ENCODE measurements at regions not wholly inside any gene's neighbourhood (a gene's known extent, or its start where the extent isn't known, plus 50 kb on each side); places are given as distances from the start of the nearest gene placed in this dataset.
"Not testable (repeated sequence)": the region's sequence is repeated elsewhere in the genome, so short reads cannot be mapped to it uniquely, and the experiment has no call there.

- DNase-seq, result not testable (repeated sequence)
These were observed 50.8 kb upstream of the GRIN2B start for GRCh38 chr12:14032191-14032590.

- DNase-seq, result no peak
These were observed 62.4 kb upstream of the GRIN2B start for GRCh38 chr12:14043776-14044175.

- no peak for DNase-seq
These were observed 67.6 kb upstream of the GRIN2B start for GRCh38 chr12:14048941-14049545.

DNA sequence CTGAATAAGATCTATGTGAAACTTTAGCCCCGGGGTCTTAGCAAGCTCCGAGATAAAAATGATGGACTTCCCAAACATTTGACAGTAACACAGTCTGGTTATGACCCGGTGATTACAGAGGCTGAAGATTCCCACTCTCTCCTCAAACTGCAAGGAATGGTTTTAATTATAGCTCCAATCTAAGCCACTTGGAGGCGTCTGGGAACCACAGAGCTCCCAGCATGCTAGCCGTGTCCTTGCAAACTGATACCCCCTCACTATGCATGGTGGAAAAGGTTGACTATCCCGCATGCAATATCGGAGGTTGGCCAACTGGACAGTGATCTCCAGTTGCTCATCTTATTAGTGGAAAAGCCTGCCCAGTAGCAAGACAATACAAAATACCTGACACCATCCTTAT, 76.5 kb upstream of the GRIN2B start:
- no peak for DNase-seq

DNA sequence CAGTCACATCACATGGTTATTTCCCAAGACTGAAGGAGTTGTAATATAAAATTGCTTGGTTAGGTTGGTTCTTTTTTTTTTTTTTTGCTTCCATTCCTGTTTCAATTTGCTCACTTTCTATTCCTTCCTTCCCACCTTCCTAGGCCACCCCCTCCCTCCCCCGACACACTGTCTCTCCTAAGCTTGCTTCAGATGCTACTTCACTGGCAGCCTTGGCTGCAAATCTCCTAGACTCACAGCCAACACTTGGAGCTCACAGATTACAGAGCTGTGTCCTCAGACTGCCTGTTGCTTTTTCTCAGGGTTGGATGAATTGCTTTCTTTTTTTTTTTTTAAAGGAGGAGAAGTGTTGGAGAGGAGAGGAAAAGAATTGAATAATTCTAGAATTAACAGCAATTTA, 77.3 kb upstream of the GRIN2B start:
- DNase-seq, result no peak

DNA sequence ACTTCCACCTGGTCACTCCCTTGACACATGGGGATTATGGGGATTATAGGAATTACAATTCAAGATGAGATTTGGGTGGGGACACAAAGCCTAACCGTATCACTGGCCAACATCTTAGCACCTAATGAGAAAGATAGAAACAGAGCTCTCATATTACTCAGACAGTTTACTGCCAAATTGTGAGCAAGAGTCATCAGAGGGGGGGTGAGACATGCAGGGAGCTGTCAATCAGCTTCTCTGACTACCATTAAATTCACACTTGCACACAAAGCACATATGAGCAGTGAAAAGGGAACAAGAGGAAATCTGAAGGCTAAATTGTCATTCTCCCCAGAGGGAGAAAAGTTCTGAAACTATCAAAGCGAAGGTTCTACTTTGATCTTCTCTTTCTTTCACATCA, 78.1 kb upstream of the GRIN2B start:
- DNase-seq, result no peak

- no peak for DNase-seq
These were observed 84.2 kb upstream of the GRIN2B start for GRCh38 chr12:14065616-14066015.

DNA sequence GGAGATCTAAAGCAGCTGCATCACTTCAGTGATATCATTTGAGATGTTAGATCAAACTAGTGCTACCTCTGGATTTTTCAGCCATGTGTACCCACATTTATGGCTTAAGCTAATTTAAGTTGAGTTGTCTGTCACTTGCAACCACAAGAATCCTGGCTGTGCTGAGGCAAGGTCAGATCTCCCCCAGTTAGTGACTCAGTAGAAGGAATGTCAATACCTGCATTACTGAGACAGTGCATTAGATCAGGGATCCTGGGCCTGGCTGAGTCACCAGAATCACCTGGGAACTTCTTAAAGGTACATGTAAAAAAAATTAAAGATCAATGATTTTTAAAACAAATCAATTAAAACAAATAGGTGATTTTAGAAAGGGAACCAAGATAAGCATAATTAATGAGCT, 84.6 kb upstream of the GRIN2B start:
- DNase-seq, result no peak

DNA sequence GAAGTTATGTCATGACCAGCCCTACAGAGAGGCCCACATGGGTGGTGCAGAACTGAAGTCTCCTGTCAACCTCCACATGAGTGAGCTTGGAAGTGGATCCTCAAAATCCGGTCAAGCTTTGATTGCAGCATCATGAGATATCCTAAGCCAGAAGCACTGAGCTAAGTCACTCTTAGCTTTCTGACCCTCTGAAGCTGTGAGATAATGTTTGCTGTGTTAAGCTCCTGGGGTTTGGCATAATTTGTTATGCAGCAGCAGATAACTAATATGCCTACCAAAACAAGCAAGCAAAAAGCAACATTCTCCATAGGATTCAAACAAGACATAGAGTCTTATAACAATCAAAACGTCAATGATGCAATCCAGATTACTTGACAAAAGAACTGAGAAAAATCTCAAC, 87.6 kb upstream of the GRIN2B start:
- DNase-seq, result no peak

DNA sequence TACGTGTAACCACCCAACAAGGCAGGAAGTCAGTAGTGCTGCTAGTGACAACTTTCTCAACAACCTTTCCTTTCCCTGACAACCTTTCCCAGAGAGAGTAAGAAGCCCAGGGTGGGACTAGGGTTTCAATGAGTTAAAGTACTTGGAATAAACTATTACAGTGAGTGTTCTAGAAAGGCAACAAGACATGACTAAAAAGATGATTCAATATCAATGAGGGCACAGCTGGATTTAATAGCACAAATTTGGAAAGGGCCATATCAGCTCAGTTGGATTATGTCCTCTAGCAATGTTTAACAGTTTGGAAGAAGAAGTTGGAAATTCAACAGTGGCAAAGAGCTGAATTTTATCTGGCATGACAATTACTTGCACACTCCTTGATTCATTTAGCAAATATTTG, 90.4 kb upstream of the GRIN2B start:
- no peak for DNase-seq

DNA sequence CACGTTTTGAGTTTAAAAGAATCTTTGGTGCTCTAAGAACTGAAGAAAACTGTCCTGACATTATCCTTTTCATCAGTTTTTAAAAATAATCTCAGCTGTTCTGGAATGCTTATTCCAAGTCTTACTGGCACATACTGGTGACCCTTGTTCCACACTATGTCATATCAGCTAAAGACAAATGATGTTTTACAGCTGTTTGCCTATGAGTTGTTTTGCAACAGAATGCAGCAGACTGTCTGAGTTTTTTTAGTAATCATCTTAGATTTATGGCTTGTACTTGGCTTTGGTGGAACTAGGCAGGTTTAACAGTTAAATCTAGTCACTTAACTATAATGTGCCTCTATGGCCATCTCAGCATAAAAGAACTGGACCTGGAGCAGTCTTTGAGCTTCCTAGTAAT, 91.6 kb upstream of the GRIN2B start:
- DNase-seq, result no peak

DNA sequence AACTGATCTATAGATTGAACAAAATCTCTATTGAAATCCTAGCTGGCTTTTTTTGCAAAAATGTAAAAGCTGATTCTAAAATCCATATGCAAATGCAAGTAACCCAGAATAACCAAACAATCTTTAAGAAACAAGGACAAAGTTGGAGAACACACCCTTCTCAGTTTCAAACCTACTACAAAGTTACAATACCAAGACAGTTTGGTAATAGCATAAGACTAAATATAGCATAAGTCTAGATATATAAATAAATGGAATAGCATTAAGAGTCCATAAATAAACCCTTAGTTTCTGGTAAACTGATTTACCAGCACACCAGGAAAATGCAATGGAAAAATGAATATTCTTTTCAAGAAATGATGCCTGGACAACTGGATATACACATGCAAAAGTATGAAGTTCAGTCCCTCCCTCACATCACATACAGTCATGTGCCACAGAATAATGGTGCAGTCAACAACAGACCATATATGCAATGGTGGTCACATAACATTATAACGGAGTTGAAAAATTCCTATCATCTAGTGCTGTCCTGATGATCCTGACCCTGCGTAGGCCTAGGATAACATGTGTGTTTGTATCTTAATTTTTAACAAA, 94.5 kb upstream of the GRIN2B start:
- no peak for DNase-seq

DNA sequence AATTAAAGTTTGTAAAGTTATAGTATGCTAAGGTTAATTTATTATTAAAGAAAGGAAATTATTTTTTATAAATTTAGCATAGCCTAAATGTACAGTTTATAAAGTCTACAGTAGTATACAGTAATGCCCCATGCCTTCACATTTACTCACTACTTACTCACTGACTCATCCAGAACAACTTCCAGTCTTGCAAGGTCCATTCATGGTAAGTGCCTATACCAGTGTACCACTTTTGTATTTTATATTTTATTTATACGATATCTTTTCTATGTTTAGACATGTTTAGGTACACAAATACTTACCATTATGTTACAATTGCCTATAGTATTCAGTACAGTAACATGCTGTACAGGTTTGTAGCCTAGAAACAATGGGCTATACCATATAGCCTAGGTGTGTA, 95.1 kb upstream of the GRIN2B start:
- DNase-seq, result no peak

DNA sequence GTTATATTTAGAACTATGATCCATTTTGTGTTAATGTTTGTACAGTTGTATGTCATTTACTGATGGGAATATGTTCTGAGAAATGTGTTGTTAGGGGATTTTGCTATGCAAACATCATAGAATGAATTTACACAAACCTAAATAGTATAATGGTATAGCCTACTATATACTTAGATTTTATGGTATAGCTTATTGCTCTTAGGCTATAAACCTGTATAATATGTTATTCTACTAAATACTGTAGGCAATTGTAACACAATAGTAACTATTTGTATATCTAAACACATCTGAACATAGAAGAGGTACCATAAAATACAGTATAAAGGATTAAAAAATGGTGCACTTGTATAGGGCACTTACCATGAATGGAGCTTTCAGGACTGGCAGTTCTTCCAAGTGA, 105.4 kb upstream of the GRIN2B start:
- DNase-seq, result no peak

- no peak for DNase-seq
These were observed 118.6 kb upstream of the GRIN2B start for GRCh38 chr12:14099994-14100393.

DNA sequence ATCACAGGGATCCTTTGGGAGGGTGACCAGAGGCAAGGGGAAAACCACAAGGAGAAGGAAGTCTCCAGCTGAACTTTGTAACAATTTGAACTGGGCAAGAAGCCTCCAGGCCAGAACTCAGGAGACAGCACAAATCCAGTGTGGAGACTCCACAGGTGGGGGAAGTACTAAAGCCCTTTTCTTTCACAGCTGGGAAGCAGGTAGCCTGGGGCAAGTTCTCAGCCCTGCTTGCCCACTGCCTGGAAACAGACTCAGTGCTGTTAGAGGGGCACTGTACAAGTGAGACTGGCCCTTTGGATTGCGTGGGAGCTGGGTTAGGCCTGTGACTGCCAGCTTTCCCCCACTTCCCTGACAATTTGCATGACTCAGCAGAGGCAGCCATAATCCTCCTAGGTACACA, 120.2 kb upstream of the GRIN2B start:
- not testable (repeated sequence) for DNase-seq

GRCh38 chr12:14111230-14111865, 129.9 kb upstream of the GRIN2B start:
- no peak for DNase-seq

GRCh38 chr12:14113031-14113430, 131.6 kb upstream of the GRIN2B start:
- DNase-seq, result no peak

DNA sequence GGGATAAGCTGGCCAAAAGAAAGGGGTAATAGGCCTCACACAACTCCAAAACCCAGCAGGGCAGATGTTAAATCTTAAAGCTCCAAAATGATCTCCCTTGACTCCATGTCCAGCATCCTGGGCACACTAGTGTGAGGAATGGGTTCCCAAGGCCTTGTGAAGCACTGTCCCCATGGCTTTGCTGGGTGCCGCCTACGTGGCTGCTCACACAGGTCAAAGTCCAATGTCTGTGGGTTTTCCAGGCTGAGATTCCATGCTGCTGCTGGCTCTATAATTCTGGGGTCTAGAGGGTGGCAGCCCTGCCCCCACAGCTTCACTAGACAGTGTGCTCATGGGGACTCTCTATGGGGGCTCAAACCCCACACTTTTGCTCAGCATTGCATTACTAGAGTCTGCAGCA, 145.3 kb upstream of the GRIN2B start:
- no peak for DNase-seq

DNA sequence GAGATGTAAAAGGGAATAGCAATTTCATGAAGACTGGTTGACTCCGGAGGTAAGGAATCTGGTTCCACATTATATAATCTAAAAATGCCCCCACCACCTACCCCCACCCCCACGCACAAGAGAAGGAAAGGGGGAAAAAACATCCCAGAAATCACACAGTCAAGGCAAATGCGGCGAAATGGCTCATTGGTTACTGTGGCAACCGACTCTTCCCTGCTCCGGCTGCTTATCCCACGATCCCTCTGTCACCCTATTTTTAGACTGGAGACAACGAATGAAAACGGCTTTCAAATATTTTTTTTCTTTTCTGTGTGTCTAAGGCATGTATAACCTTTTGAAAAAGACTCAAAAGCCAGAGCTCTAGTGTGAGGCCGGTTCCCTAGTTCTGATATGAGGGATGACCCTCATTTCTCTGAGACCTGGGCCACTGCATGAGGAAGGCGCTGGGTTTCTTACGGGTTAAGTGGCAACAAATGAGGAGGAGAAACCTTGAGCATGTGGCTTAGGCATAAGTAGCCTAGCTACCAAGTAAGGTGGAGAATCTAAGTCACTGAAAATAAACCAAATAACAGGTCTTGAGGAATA, 148.3 kb upstream of the GRIN2B start:
- no peak for DNase-seq

GRCh38 chr12:14135996-14136395, 154.6 kb upstream of the GRIN2B start:
- no peak for DNase-seq

GRCh38 chr12:14138495-14138894, 157.1 kb upstream of the GRIN2B start:
- no peak for DNase-seq

- DNase-seq, result no peak
These were observed 167.3 kb upstream of the GRIN2B start for GRCh38 chr12:14148489-14149270.

DNA sequence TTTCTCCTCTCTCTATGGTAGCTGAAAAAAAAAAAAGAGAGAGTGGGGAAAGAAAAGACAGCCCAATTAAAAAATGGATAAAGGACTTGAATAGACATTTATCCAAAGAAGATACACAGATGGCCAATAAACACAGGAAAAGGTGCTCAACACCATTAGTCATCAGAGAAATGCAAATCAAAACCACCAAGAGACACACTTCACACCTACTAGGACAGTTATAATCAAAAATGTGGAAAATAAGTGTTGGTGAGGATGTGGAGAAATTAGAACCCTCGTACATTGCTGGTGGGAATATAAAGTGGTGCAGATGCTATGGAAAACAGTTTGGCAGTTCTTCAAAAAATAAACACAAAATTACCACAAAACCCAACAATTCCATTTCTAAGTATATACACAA, 172.4 kb upstream of the GRIN2B start:
- DNase-seq, result no peak
